Upper lobe of left lung (tissue), 6 donors: ENCODE measurements at regions not wholly inside any gene's neighbourhood (a gene's known extent, or its start where the extent isn't known, plus 50 kb on each side); places are given as distances from the start of the nearest gene placed in this dataset.

Experiments
- ATAC-seq, 2 donors: fragments of 200-7000 bp; cut with Tn5 transposase; one replicate each; pipeline ENCODE4 v1.9.1; 2022; ENCODE audit warnings: mild to moderate bottlenecking in 2 of 2, moderate library complexity in 2 of 2; ENCODE audit not compliant: low FRiP score in 2 of 2
- DNase-seq, 2 donors: peaks; one replicate each; pipeline ENCODE4 v3.0.0-alpha.2; 2019 to 2020
- H3K27ac ChIP-seq, 4 donors: fragments of 200-600 bp; sonication (generic); one replicate each; pipeline ENCODE4 v1.5.1; 2016 to 2019
- H3K27me3 ChIP-seq, 4 donors: fragments of 200-600 bp; sonication (generic); one replicate each; pipeline ENCODE4 v1.5.1; 2017 to 2019
- H3K36me3 ChIP-seq, 4 donors: fragments of 200-600 bp; sonication (generic); one replicate each; pipeline ENCODE4 v1.5.1; 2016 to 2019
- H3K4me1 ChIP-seq, 4 donors: fragments of 200-600 bp; sonication (generic); one replicate each; pipeline ENCODE4 v1.5.1; 2018 to 2019
- H3K4me3 ChIP-seq, 4 donors: fragments of 200-600 bp; sonication (generic); one replicate each; pipeline ENCODE4 v1.5.1; 2017 to 2019; ENCODE audit warnings: mild to moderate bottlenecking in 2 of 4, moderate library complexity in 1 of 4
- H3K9me3 ChIP-seq, 4 donors: fragments of 200-600 bp; sonication (generic); one replicate each; pipeline ENCODE4 v1.5.1; 2018 to 2019
- EP300 ChIP-seq, 4 donors: sonication (generic); formaldehyde crosslinking; IDR thresholded peaks; one replicate each; pipeline ENCODE4 v1.5.1; 2017; ENCODE audit warnings: antibody characterized with exemption in 4 of 4, control low read depth in 2 of 4
- POLR2A ChIP-seq, 4 donors: fragments of 450-650 bp; IDR thresholded peaks; one replicate each; pipeline ENCODE4 v1.5.1; 2016 to 2017; ENCODE audit warnings: antibody characterized with exemption in 4 of 4, mild to moderate bottlenecking in 2 of 4
- POLR2AphosphoS5 ChIP-seq, 2 donors: sonication (generic); formaldehyde crosslinking; IDR thresholded peaks; one replicate each; pipeline ENCODE4 v1.5.1; 2017; ENCODE audit warnings: antibody characterized with exemption in 2 of 2
- WGBS, 2 donors: methylation state at CpG; one replicate each; pipeline ENCODE4 v1.1.5; 2017 to 2018; 5-methylcytosine and 5-hydroxymethylcytosine counted together
- TF ChIP-seq, protein P1 (sequence below), 6 experiments: fragments of 450-650 bp in 4 of 6; fragments of 200-600 bp in 2 of 6; sonication (generic) in 2 of 6; IDR thresholded peaks; one replicate each; pipeline ENCODE4 v1.5.1; 2016 to 2019; ENCODE audit warnings: antibody characterized with exemption in 6 of 6
- donor health status: DM: no; HTN: no; CAD: no; lungs with moderate emphysema.
- donor health status: DM: no; HTN: yes; CAD: no; lungs with severe emphysema.

DNA sequence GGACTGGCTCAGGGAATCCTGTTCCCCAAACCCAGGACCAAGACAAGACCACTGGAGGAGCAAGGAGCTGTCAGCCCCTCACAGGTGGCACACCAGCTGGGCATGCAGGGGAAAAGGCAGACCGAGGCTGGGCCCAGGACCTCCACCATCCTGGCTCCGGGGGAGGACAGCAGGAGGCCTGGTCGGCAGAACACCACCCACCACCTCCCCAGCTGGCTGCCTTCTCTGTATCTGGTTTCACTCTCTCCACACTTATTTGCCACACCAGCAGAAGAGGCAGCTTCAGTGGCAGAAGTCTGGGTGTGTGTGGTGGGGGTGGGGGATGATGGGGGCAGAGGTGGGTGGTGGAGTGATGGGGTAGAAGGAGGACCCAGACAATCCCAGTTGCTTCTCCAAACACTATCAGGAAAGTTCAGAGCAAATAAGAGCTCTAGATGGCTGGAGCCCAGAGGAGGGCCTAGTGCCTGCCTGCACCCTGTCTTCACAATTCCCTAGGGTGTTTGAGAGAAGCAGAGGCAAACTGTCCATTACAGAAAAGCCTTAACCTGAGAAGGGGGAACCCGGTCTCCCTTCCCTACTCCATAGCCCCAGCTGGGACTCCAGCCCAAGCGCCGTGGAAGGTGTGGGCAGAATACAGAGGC lies 51.9 kb upstream of the CDON start:
- Histone ChIP-seq H3K4me1 (peaks cover 25 to 39% (median 34%) of the 10 kb centered on the region in 4 donors), H3K27ac (peak overlapping the region; percentile 61 to 85 (median 81)), H3K4me3 (no peak overlapping the region), H3K9me3 (no peaks in the 10 kb centered on the region), H3K27me3 (no peaks in the 10 kb centered on the region), H3K36me3 (no peaks in the 10 kb centered on the region)
- 82 to 83% methylated on average over 3 to 5 of the region's 6 CpGs for WGBS, 2 donors
- TF ChIP-seq, protein P1, sequence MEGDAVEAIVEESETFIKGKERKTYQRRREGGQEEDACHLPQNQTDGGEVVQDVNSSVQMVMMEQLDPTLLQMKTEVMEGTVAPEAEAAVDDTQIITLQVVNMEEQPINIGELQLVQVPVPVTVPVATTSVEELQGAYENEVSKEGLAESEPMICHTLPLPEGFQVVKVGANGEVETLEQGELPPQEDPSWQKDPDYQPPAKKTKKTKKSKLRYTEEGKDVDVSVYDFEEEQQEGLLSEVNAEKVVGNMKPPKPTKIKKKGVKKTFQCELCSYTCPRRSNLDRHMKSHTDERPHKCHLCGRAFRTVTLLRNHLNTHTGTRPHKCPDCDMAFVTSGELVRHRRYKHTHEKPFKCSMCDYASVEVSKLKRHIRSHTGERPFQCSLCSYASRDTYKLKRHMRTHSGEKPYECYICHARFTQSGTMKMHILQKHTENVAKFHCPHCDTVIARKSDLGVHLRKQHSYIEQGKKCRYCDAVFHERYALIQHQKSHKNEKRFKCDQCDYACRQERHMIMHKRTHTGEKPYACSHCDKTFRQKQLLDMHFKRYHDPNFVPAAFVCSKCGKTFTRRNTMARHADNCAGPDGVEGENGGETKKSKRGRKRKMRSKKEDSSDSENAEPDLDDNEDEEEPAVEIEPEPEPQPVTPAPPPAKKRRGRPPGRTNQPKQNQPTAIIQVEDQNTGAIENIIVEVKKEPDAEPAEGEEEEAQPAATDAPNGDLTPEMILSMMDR (IDR thresholded peaks at IDR 0.05), result no peak
- TF ChIP-seq EP300 (IDR thresholded peaks at IDR 0.05) (no peak), POLR2A (IDR thresholded peaks at IDR 0.05) (no peak), POLR2AphosphoS5 (IDR thresholded peaks at IDR 0.05) (no peak)
- no peak for ATAC-seq
- DNase-seq, result no peak

- DNase-seq, result no peak
- TF ChIP-seq POLR2AphosphoS5 (IDR thresholded peaks at IDR 0.05) (no peak), EP300 (IDR thresholded peaks at IDR 0.05) (no peak), POLR2A (IDR thresholded peaks at IDR 0.05) (peak in 1 of 4 donors; percentile 3)
- TF ChIP-seq, protein P1 (IDR thresholded peaks at IDR 0.05), result no peak
- ATAC-seq, result no peak
- Histone ChIP-seq H3K4me1 (peaks cover 25 to 39% (median 34%) of the 10 kb centered on the region in 4 donors), H3K27me3 (no peaks in the 10 kb centered on the region), H3K9me3 (no peaks in the 10 kb centered on the region), H3K27ac (peak overlapping the region; percentile 61 to 85 (median 81)), H3K4me3 (no peak overlapping the region), H3K36me3 (no peaks in the 10 kb centered on the region)
- 57 to 59% methylated on average over 4 of the region's 4 CpGs for WGBS, 2 donors
Observed at GRCh38 chr11:126113963-126114362, 51.3 kb upstream of the CDON start.

DNA sequence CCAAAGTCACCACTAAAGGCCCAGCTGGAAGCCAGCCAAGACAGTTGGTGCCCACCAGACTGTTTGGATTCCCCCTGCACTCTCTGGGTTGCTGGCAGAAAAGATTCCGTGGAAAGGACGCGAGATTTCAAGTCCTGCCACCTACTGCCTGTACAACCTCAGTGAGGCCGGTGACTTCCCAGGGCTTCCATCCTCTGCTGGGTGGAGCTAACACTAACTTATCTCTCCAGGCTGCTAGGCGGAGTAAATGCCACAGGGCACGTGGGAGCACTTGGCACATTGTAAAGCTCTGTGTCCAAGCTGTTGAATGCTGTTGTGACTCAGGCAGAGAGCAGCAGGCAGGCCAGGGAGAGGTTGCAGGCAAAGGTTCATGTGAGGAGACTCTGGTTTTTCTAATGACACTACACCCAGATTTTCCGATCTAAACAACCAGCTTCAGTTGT lies 50.9 kb upstream of the CDON start:
- peak; percentile 89 to 91 for ATAC-seq
- no peak overlapping the region for H3K4me3 ChIP-seq
- no peaks in the 10 kb centered on the region for H3K36me3 ChIP-seq
- DNase-seq, result peak in 1 of 2 donors; percentile 95
- TF ChIP-seq EP300 (IDR thresholded peaks at IDR 0.05), result peak in 1 of 4 donors; percentile 90
- TF ChIP-seq, protein P1 (IDR thresholded peaks at IDR 0.05), result peak in 2 of 6 experiments; percentile 10 to 32
- peak; percentile 44 to 93 for TF ChIP-seq POLR2AphosphoS5 (IDR thresholded peaks at IDR 0.05)
- TF ChIP-seq POLR2A (IDR thresholded peaks at IDR 0.05), result peak in 2 of 4 donors; percentile 28 to 66
- H3K27ac ChIP-seq, result peak overlapping the region; percentile 61 to 85 (median 81)
- H3K4me1 ChIP-seq, result peaks cover 25 to 39% (median 34%) of the 10 kb centered on the region in 4 donors
- WGBS, 2 donors, result 43 to 67% methylated on average over 5 to 7 of the region's 7 CpGs
- no peaks in the 10 kb centered on the region for H3K27me3 ChIP-seq
- H3K9me3 ChIP-seq, result no peaks in the 10 kb centered on the region

GRCh38 chr11:126113012-126113411 lies 50.3 kb upstream of the CDON start:
- ATAC-seq (no peak), DNase-seq (no peak)
- peaks cover 25 to 39% (median 34%) of the 10 kb centered on the region in 4 donors for H3K4me1 ChIP-seq
- WGBS, 2 donors, result 68 to 78% methylated on average over 9 of the region's 9 CpGs
- H3K36me3 ChIP-seq, result no peaks in the 10 kb centered on the region
- no peak overlapping the region for H3K4me3 ChIP-seq
- no peaks in the 10 kb centered on the region for H3K9me3 ChIP-seq
- TF ChIP-seq EP300 (IDR thresholded peaks at IDR 0.05), result no peak
- no peak for TF ChIP-seq POLR2AphosphoS5 (IDR thresholded peaks at IDR 0.05)
- TF ChIP-seq, protein P1 (IDR thresholded peaks at IDR 0.05), result no peak
- TF ChIP-seq POLR2A (IDR thresholded peaks at IDR 0.05), result no peak
- H3K27me3 ChIP-seq, result no peaks in the 10 kb centered on the region
- H3K27ac ChIP-seq, result peak overlapping the region; percentile 40 to 85 (median 58)
